Limb (tissue), 2 donors: ENCODE measurements at regions not wholly inside any gene's neighbourhood (a gene's known extent, or its start where the extent isn't known, plus 50 kb on each side); places are given as distances from the start of the nearest gene placed in this dataset.

Experiments used
- DNase-seq, 2 donors: peaks; one replicate each; pipeline ENCODE4 v3.0.0-alpha.2; 2016; ENCODE audit errors: extremely low spot score in 2 of 2

- DNase-seq: no peak
Observed at GRCh38 chr9:110142868-110143481, 65.0 kb downstream of the C9orf152 start.

DNA sequence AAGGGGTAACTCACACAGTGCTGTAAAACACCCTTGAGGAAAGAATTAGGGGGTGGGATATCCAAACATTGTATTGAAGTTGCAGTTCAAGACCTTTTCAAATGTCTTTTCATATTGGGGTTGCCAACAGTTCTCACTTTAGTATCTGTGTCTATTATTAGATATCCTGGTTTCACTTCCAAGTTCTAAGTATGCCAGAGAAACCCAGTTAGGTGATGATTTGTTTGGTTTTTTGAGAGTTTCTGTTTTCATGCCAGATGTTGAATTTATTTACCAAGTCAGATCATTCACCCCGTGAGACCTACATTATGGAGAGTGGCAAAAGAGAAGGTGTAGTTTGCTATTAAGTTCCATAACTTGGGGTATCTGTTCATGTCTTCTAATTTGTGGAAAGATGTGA, 64.5 kb downstream of the C9orf152 start:
- no peak for DNase-seq

- DNase-seq: no peak
Observed at GRCh38 chr9:110143950-110144545, 63.9 kb downstream of the C9orf152 start.

DNA sequence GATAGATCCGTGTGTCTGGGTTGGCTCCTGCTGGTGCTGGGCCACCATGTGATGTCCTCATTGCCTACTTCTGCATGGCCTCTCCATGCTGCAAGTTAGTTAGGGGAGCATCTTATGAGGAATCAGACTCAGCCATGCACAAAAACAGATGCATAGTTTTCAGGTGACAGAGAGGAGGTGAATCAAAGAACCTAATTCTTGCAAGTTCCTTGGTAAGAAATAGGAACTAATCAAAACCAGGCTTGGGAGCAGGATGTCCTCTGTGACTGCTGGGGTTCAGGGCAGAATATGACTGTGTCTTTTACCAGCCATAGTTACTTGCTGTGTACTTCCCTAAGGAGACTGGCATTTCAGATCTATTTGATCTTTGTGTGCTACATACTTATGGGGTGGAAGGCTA, 61.6 kb downstream of the C9orf152 start:
- no peak for DNase-seq

DNA sequence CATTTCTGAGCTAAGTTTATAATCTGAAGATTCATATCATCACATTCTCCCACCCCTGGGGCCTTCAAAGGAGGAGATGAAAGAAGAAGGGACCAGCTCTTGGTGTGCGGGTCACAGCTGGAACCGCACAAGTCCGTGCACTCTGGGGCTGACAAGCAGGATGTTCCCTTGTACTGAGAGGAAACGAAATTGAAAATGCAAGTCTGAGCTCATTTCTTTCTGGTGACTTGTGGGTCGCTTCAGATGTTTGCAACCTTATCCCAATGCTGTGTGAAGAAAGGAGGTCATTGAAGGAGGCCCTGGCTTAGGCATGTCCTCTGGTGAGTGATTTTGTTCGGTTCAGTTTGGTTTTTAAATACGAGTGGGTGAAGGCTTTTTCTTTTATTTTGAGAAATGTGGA, 59.6 kb downstream of the C9orf152 start:
- DNase-seq: no peak

- no peak for DNase-seq
Observed at GRCh38 chr9:110148891-110149290, 59.1 kb downstream of the C9orf152 start.
